ENCODE measurements at regions not wholly inside any gene's neighbourhood (a gene's known extent, or its start where the extent isn't known, plus 50 kb on each side); places are given as distances from the start of the nearest gene placed in this dataset.

- TF ChIP-seq RAD21 (conservative IDR thresholded peaks at IDR 0.05) (no peak), SMC3 (conservative IDR thresholded peaks at IDR 0.05; ENCODE audit: poor library complexity) (no peak), MXI1 (conservative IDR thresholded peaks at IDR 0.05; ENCODE audit: poor library complexity, severe bottlenecking) (no peak), EP300 (conservative IDR thresholded peaks at IDR 0.05; ENCODE audit: poor library complexity, severe bottlenecking) (no peak), EZH2 (IDR thresholded peaks at IDR 0.05; ENCODE audit: borderline replicate concordance, insufficient read depth, low read length, poor library complexity, severe bottlenecking) (no peak), POLR2AphosphoS5 (IDR thresholded peaks at IDR 0.05) (no peak), TAF1 (IDR thresholded peaks at IDR 0.05; ENCODE audit: low read depth) (no peak)
- TF ChIP-seq, protein P1, sequence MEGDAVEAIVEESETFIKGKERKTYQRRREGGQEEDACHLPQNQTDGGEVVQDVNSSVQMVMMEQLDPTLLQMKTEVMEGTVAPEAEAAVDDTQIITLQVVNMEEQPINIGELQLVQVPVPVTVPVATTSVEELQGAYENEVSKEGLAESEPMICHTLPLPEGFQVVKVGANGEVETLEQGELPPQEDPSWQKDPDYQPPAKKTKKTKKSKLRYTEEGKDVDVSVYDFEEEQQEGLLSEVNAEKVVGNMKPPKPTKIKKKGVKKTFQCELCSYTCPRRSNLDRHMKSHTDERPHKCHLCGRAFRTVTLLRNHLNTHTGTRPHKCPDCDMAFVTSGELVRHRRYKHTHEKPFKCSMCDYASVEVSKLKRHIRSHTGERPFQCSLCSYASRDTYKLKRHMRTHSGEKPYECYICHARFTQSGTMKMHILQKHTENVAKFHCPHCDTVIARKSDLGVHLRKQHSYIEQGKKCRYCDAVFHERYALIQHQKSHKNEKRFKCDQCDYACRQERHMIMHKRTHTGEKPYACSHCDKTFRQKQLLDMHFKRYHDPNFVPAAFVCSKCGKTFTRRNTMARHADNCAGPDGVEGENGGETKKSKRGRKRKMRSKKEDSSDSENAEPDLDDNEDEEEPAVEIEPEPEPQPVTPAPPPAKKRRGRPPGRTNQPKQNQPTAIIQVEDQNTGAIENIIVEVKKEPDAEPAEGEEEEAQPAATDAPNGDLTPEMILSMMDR (IDR thresholded peaks at IDR 0.05; ENCODE audit: poor library complexity, severe bottlenecking): no peak
- TF ChIP-seq, protein P2, sequence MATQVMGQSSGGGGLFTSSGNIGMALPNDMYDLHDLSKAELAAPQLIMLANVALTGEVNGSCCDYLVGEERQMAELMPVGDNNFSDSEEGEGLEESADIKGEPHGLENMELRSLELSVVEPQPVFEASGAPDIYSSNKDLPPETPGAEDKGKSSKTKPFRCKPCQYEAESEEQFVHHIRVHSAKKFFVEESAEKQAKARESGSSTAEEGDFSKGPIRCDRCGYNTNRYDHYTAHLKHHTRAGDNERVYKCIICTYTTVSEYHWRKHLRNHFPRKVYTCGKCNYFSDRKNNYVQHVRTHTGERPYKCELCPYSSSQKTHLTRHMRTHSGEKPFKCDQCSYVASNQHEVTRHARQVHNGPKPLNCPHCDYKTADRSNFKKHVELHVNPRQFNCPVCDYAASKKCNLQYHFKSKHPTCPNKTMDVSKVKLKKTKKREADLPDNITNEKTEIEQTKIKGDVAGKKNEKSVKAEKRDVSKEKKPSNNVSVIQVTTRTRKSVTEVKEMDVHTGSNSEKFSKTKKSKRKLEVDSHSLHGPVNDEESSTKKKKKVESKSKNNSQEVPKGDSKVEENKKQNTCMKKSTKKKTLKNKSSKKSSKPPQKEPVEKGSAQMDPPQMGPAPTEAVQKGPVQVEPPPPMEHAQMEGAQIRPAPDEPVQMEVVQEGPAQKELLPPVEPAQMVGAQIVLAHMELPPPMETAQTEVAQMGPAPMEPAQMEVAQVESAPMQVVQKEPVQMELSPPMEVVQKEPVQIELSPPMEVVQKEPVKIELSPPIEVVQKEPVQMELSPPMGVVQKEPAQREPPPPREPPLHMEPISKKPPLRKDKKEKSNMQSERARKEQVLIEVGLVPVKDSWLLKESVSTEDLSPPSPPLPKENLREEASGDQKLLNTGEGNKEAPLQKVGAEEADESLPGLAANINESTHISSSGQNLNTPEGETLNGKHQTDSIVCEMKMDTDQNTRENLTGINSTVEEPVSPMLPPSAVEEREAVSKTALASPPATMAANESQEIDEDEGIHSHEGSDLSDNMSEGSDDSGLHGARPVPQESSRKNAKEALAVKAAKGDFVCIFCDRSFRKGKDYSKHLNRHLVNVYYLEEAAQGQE (IDR thresholded peaks at IDR 0.05; ENCODE audit: borderline replicate concordance): no peak
- H3K79me2 ChIP-seq (replicated peaks; ENCODE audit: insufficient read depth, low read length): no peaks in the 10 kb centered on the region
- no peak overlapping the region for H2AFZ ChIP-seq (ENCODE audit: low read depth, low read length)
- no peak overlapping the region for H3K4me2 ChIP-seq (ENCODE audit: low read length)
- H3K27ac ChIP-seq (ENCODE audit: low read length): no peak overlapping the region
- H4K20me1 ChIP-seq (ENCODE audit: insufficient read depth): no peaks in the 10 kb centered on the region
- no peaks in the 10 kb centered on the region for H3F3A ChIP-seq (ENCODE audit: insufficient read depth, low read length, poor library complexity, severe bottlenecking)
- no peak overlapping the region for H3K9ac ChIP-seq (ENCODE audit: low read length)
- H3K27me3 ChIP-seq (ENCODE audit: insufficient read depth, low read depth, low read length): no peaks in the 10 kb centered on the region
- no peak overlapping the region for H3K4me3 ChIP-seq (ENCODE audit: low read length)
- no peaks in the 10 kb centered on the region for H3K9me3 ChIP-seq (ENCODE audit: low read length)
- no peaks in the 10 kb centered on the region for H3K9me2 ChIP-seq (ENCODE audit: insufficient read depth, low read length)
- H3K36me3 ChIP-seq (ENCODE audit: insufficient read depth, low read length): no peaks in the 10 kb centered on the region
Measured at GRCh38 chr4:123159479-123159878, 237.1 kb upstream of the NUDT6 start.

- H3K4me3 ChIP-seq (ENCODE audit: low read length): no peak overlapping the region
- no peaks in the 10 kb centered on the region for H4K20me1 ChIP-seq (ENCODE audit: insufficient read depth)
- no peaks in the 10 kb centered on the region for H3F3A ChIP-seq (ENCODE audit: insufficient read depth, low read length, poor library complexity, severe bottlenecking)
- no peaks in the 10 kb centered on the region for H3K27me3 ChIP-seq (ENCODE audit: insufficient read depth, low read depth, low read length)
- TF ChIP-seq, protein P1 (IDR thresholded peaks at IDR 0.05; ENCODE audit: poor library complexity, severe bottlenecking): no peak
- no peak for TF ChIP-seq POLR2AphosphoS5 (IDR thresholded peaks at IDR 0.05)
- H3K9ac ChIP-seq (ENCODE audit: low read length): no peak overlapping the region
- H3K27ac ChIP-seq (ENCODE audit: low read length): no peak overlapping the region
- H2AFZ ChIP-seq (ENCODE audit: low read depth, low read length): no peak overlapping the region
- H3K4me2 ChIP-seq (ENCODE audit: low read length): no peak overlapping the region
- no peaks in the 10 kb centered on the region for H3K9me3 ChIP-seq (ENCODE audit: low read length)
- no peaks in the 10 kb centered on the region for H3K36me3 ChIP-seq (ENCODE audit: insufficient read depth, low read length)
- no peaks in the 10 kb centered on the region for H3K79me2 ChIP-seq (replicated peaks; ENCODE audit: insufficient read depth, low read length)
- H3K9me2 ChIP-seq (ENCODE audit: insufficient read depth, low read length): no peaks in the 10 kb centered on the region
Measured at GRCh38 chr4:123162859-123163258, 233.7 kb upstream of the SPRY1 start.
